ENCODE measurements at regions not wholly inside any gene's neighbourhood (a gene's known extent, or its start where the extent isn't known, plus 50 kb on each side); places are given as distances from the start of the nearest gene placed in this dataset.

GRCh38 chr4:187479511-187479910 is 516.1 kb upstream of the ZFP42 start:
- TF ChIP-seq, protein P1, sequence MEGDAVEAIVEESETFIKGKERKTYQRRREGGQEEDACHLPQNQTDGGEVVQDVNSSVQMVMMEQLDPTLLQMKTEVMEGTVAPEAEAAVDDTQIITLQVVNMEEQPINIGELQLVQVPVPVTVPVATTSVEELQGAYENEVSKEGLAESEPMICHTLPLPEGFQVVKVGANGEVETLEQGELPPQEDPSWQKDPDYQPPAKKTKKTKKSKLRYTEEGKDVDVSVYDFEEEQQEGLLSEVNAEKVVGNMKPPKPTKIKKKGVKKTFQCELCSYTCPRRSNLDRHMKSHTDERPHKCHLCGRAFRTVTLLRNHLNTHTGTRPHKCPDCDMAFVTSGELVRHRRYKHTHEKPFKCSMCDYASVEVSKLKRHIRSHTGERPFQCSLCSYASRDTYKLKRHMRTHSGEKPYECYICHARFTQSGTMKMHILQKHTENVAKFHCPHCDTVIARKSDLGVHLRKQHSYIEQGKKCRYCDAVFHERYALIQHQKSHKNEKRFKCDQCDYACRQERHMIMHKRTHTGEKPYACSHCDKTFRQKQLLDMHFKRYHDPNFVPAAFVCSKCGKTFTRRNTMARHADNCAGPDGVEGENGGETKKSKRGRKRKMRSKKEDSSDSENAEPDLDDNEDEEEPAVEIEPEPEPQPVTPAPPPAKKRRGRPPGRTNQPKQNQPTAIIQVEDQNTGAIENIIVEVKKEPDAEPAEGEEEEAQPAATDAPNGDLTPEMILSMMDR (IDR thresholded peaks at IDR 0.05): no peak
- no peak for TF ChIP-seq POLR2A (IDR thresholded peaks at IDR 0.05)
- no peak for TF ChIP-seq POLR2AphosphoS5 (IDR thresholded peaks at IDR 0.05)

Measured in gastroesophageal sphincter (tissue), 3 donors.